IPS-15b (cell line): ENCODE measurements at regions not wholly inside any gene's neighbourhood (a gene's known extent, or its start where the extent isn't known, plus 50 kb on each side); places are given as distances from the start of the nearest gene placed in this dataset.

Source experiments
- H3K27me3 ChIP-seq: one replicate; pipeline ENCODE4 v1.6.1; 2013; ENCODE audit warnings: low read length; ENCODE audit not compliant: control insufficient read depth, insufficient read depth
- H3K36me3 ChIP-seq: one replicate; pipeline ENCODE4 v1.6.1; 2013; ENCODE audit warnings: low read length; ENCODE audit not compliant: control insufficient read depth, insufficient read depth
- H3K4me1 ChIP-seq: one replicate; pipeline ENCODE4 v1.6.1; 2013; ENCODE audit warnings: mild to moderate bottlenecking, low read length; ENCODE audit not compliant: control insufficient read depth, insufficient read depth
- H3K4me3 ChIP-seq: one replicate; pipeline ENCODE4 v1.5.1; 2013; ENCODE audit warnings: low read depth, low read length
- H3K9ac ChIP-seq: one replicate; pipeline ENCODE4 v1.6.1; 2013; ENCODE audit warnings: low read depth, mild to moderate bottlenecking, low read length
- H3K9me3 ChIP-seq: one replicate; pipeline ENCODE4 v1.6.1; 2013; ENCODE audit warnings: mild to moderate bottlenecking, low read length; ENCODE audit not compliant: control insufficient read depth, insufficient read depth

GRCh38 chr11:130622141-130622542 lies 173.7 kb downstream of the ADAMTS15 start:
- H3K9me3 ChIP-seq, result peaks cover 4% of the 10 kb centered on the region
- no peak overlapping the region for H3K4me3 ChIP-seq
- H3K27me3 ChIP-seq, result no peaks in the 10 kb centered on the region
- no peak overlapping the region for H3K9ac ChIP-seq
- no peaks in the 10 kb centered on the region for H3K4me1 ChIP-seq
- no peaks in the 10 kb centered on the region for H3K36me3 ChIP-seq

- H3K4me1 ChIP-seq, result peaks cover 2% of the 10 kb centered on the region
- no peak overlapping the region for H3K9ac ChIP-seq
- no peaks in the 10 kb centered on the region for H3K9me3 ChIP-seq
- H3K4me3 ChIP-seq, result no peak overlapping the region
- no peaks in the 10 kb centered on the region for H3K27me3 ChIP-seq
- no peaks in the 10 kb centered on the region for H3K36me3 ChIP-seq
Measured at GRCh38 chr11:130623670-130624668, 175.5 kb downstream of the ADAMTS15 start.

GRCh38 chr11:130624971-130625544 lies 176.6 kb downstream of the ADAMTS15 start:
- H3K27me3 ChIP-seq, result no peaks in the 10 kb centered on the region
- H3K9me3 ChIP-seq, result no peaks in the 10 kb centered on the region
- H3K4me3 ChIP-seq, result no peak overlapping the region
- peaks cover 2% of the 10 kb centered on the region for H3K4me1 ChIP-seq
- no peak overlapping the region for H3K9ac ChIP-seq
- H3K36me3 ChIP-seq, result no peaks in the 10 kb centered on the region

GRCh38 chr11:130625578-130626306 lies 177.3 kb downstream of the ADAMTS15 start:
- no peak overlapping the region for H3K4me3 ChIP-seq
- H3K27me3 ChIP-seq, result no peaks in the 10 kb centered on the region
- no peaks in the 10 kb centered on the region for H3K9me3 ChIP-seq
- no peak overlapping the region for H3K9ac ChIP-seq
- H3K36me3 ChIP-seq, result no peaks in the 10 kb centered on the region
- peaks cover 2% of the 10 kb centered on the region for H3K4me1 ChIP-seq

DNA sequence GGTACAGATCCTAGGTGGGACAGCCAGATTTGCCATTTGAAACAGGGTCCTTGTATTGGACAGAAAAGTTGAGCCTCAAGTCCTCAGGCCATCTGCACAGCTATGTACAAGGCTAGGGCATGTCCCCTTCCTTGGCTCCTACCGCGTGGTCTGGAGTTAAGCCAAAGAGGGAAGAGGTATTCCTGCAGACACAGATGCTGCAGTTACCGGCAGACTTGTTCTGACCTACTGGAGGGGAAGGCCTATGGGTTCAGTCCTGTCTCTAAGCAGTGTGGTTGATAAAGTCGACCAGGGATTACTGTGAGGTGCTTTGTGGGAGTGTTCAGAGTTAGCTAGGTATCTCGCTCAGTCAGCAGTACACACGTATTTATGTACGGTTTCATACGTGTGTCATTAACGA lies 180.6 kb downstream of the ADAMTS15 start:
- Histone ChIP-seq H3K4me1 (peaks cover 2% of the 10 kb centered on the region), H3K9me3 (no peaks in the 10 kb centered on the region), H3K4me3 (no peak overlapping the region), H3K9ac (no peak overlapping the region), H3K27me3 (no peaks in the 10 kb centered on the region), H3K36me3 (no peaks in the 10 kb centered on the region)

DNA sequence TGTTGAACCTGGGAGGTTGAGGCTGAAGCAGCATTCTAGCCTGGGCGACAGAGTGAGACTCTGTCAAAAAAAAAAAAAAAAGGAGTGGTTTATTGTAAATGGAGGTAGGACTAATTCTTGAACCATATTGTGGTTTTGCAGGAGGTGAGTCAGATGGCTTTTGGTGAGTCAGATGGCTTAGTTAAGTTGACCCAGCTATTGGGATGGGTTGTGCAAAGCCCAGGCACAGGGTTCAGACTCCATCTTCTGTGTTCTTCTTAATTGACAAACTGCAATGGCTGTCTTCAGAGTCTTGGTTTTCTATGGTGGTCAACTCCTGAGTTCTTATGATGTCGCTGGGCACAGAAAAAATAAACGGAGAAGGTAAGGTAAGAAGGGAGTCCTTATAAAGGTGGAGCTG lies 182.7 kb downstream of the ADAMTS15 start:
- no peaks in the 10 kb centered on the region for H3K9me3 ChIP-seq
- H3K36me3 ChIP-seq, result no peaks in the 10 kb centered on the region
- H3K9ac ChIP-seq, result no peak overlapping the region
- no peak overlapping the region for H3K4me3 ChIP-seq
- H3K4me1 ChIP-seq, result peaks cover 2% of the 10 kb centered on the region
- H3K27me3 ChIP-seq, result no peaks in the 10 kb centered on the region

- Histone ChIP-seq H3K36me3 (no peaks in the 10 kb centered on the region), H3K9ac (no peak overlapping the region), H3K4me3 (no peak overlapping the region), H3K27me3 (no peaks in the 10 kb centered on the region), H3K4me1 (peaks cover 5% of the 10 kb centered on the region), H3K9me3 (no peaks in the 10 kb centered on the region)
Measured at GRCh38 chr11:130633466-130633865, 185.0 kb downstream of the ADAMTS15 start.

GRCh38 chr11:130634186-130634585 lies 185.7 kb downstream of the ADAMTS15 start:
- Histone ChIP-seq H3K27me3 (no peaks in the 10 kb centered on the region), H3K4me1 (peaks cover 3% of the 10 kb centered on the region), H3K9ac (no peak overlapping the region), H3K36me3 (no peaks in the 10 kb centered on the region), H3K4me3 (no peak overlapping the region), H3K9me3 (no peaks in the 10 kb centered on the region)

DNA sequence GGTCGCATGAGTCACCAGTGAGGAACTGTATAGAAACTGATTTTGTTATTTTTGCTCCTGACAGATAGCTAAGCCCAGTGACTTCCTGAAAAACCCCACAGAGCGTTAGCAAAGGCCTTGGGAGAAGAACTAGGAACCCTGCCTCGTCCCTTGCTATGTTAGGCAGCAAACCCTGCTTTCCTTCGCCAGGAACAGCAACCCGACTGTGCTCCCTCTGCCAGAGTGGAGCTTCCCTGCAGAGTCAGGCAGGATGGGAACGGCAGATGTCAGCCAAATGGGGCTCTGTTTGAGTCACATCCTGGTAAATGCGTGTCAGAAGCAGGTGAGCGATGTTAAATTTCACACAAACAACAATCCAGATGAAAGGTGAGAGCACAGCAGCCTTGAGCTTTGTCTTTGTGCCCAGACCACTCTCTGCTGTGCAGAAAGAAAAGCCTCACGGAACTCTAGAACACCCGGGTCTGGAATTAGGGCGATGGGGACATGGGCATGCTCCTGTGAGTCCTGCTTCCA lies 186.6 kb downstream of the ADAMTS15 start:
- H3K4me1 ChIP-seq, result peaks cover 3% of the 10 kb centered on the region
- H3K27me3 ChIP-seq, result no peaks in the 10 kb centered on the region
- no peaks in the 10 kb centered on the region for H3K9me3 ChIP-seq
- no peak overlapping the region for H3K4me3 ChIP-seq
- no peaks in the 10 kb centered on the region for H3K36me3 ChIP-seq
- H3K9ac ChIP-seq, result no peak overlapping the region

DNA sequence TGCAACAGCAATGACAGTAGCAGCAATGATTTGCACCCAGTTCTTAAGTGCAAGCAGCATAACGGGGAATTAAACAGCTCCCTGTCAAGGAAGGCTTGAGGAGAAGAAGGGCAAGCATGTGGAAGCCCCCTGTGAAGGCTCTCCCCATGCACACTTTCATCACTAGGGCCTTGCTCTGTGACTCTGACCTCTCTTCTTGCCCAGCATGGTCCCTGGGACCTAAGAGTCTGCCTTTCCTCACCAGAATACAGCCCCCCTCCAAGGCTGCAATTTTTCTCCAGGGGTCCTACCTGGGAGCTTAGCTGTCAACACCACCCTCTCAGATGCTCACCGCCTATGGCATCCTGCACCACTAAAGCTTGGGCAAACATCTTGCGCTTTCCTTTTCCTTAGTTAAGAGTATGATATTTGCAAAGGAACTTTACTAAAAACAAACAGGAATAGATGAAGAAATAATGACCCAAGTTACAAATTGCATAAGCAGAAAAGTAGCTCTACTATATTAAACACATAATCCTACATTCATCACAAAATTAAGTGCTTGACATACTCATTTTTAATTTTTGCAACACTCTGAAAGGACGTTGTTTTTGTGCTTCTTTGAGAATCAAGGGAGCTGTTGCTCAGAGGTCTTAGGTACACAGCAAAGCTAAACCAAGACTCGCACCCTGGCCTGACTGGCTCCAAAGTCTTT lies 187.6 kb downstream of the ADAMTS15 start:
- no peaks in the 10 kb centered on the region for H3K27me3 ChIP-seq
- no peak overlapping the region for H3K4me3 ChIP-seq
- H3K4me1 ChIP-seq, result peaks cover 3% of the 10 kb centered on the region
- no peaks in the 10 kb centered on the region for H3K9me3 ChIP-seq
- H3K9ac ChIP-seq, result no peak overlapping the region
- H3K36me3 ChIP-seq, result no peaks in the 10 kb centered on the region
